IMR-90 (cell line): ENCODE measurements at regions not wholly inside any gene's neighbourhood (a gene's known extent, or its start where the extent isn't known, plus 50 kb on each side); places are given as distances from the start of the nearest gene placed in this dataset.

ENCODE experiments used
- ATAC-seq: fragments of 200-7000 bp; cut with Tn5 transposase; 2 replicates; pipeline ENCODE4 v1.9.1; 2020; ENCODE audit warnings: low read depth, mild to moderate bottlenecking, moderate library complexity
- BruUV-seq: library from RNA; stranded (reverse); fragments of 400-500 nt; replicated peaks from 2 replicates; lab custom pipeline; 2021; lab: Mats Ljungman, UMichigan
- CTCF ChIA-PET: fragments of 300-600 bp; formaldehyde crosslinking; extraction: SDS; loops from one replicate; lab custom pipeline; 2021; ENCODE audit warnings: antibody characterized with exemption; lab: Yijun Ruan, JAX
- POLR2A ChIA-PET: fragments of 300-600 bp; sonication (Branson Sonifier 250); formaldehyde crosslinking; loops from one replicate; lab custom pipeline; 2022; ENCODE audit warnings: antibody characterized with exemption; ENCODE audit not compliant: unreplicated experiment; lab: Charles Lee
- DNase-seq: peaks from one replicate; pipeline ENCODE4 v3.0.0; 2013
- H2AFZ ChIP-seq: replicated peaks from 2 replicates; pipeline ENCODE3; 2013; ENCODE audit warnings: low read length, mild to moderate bottlenecking; ENCODE audit not compliant: poor library complexity
- H2AK5ac ChIP-seq: 2 replicates; pipeline ENCODE4 v1.6.1; 2013; ENCODE audit warnings: low read depth, low read length, inconsistent platforms
- H2AK9ac ChIP-seq: replicated peaks from 2 replicates; pipeline ENCODE3; 2013; ENCODE audit warnings: mild to moderate bottlenecking, low read depth, low read length, moderate library complexity; ENCODE audit not compliant: poor library complexity
- H2BK120ac ChIP-seq: 2 replicates; pipeline ENCODE4 v1.6.1; 2013; ENCODE audit warnings: low read depth, low read length, inconsistent platforms
- H2BK15ac ChIP-seq: 3 replicates; pipeline ENCODE4 v1.6.1; 2013; ENCODE audit warnings: low read depth, low read length, inconsistent platforms
- H2BK20ac ChIP-seq: 2 replicates; pipeline ENCODE4 v1.6.1; 2013; ENCODE audit warnings: low read depth, mild to moderate bottlenecking, inconsistent platforms, low read length, moderate library complexity
- H2BK5ac ChIP-seq: 2 replicates; pipeline ENCODE4 v1.6.1; 2013; ENCODE audit warnings: mild to moderate bottlenecking, low read depth, low read length, inconsistent platforms; ENCODE audit not compliant: poor library complexity, severe bottlenecking
- H3K14ac ChIP-seq: replicated peaks from 2 replicates; pipeline ENCODE4 v1.6.1; 2013; ENCODE audit warnings: low read depth, low read length, inconsistent platforms
- H3K18ac ChIP-seq: 2 replicates; pipeline ENCODE4 v1.6.1; 2013; ENCODE audit warnings: low read depth, low read length, control low read depth
- H3K23ac ChIP-seq: 2 replicates; pipeline ENCODE4 v1.6.1; 2013; ENCODE audit warnings: low read depth, low read length, inconsistent platforms
- H3K27ac ChIP-seq: 2 replicates; pipeline ENCODE4 v1.5.1; 2013; ENCODE audit warnings: mild to moderate bottlenecking, control low read depth, low read length; ENCODE audit not compliant: insufficient read depth
- H3K27me3 ChIP-seq: 2 replicates; pipeline ENCODE4 v1.6.1; 2013; ENCODE audit warnings: low read length; ENCODE audit not compliant: control insufficient read depth, insufficient read depth
- H3K36me3 ChIP-seq: 2 replicates; pipeline ENCODE4 v1.6.1; 2013; ENCODE audit warnings: low read length, mixed read lengths; ENCODE audit not compliant: control insufficient read depth, insufficient read depth
- H3K4ac ChIP-seq: 2 replicates; pipeline ENCODE4 v1.6.1; 2013; ENCODE audit warnings: low read depth, low read length, inconsistent platforms
- H3K4me1 ChIP-seq: 2 replicates; pipeline ENCODE4 v1.6.1; 2013; ENCODE audit warnings: low read length, mixed read lengths; ENCODE audit not compliant: control insufficient read depth, insufficient read depth
- H3K4me2 ChIP-seq: 2 replicates; pipeline ENCODE4 v1.6.1; 2013; ENCODE audit warnings: low read depth, mild to moderate bottlenecking, control low read depth, low read length, moderate library complexity
- H3K4me3 ChIP-seq: 2 replicates; pipeline ENCODE4 v1.5.1; 2013; ENCODE audit warnings: low read depth, mild to moderate bottlenecking, control low read depth, low read length, moderate library complexity; ENCODE audit not compliant: insufficient read depth
- H3K56ac ChIP-seq: 2 replicates; pipeline ENCODE4 v1.6.1; 2013; ENCODE audit warnings: low read length, inconsistent platforms; ENCODE audit not compliant: insufficient read depth; ENCODE audit errors: extremely low read depth
- H3K79me1 ChIP-seq, 2 experiments: 2 replicates each; pipeline ENCODE4 v1.6.1; 2013; ENCODE audit warnings: low read length in 2 of 2, inconsistent platforms in 1 of 2, low read depth in 1 of 2
- H3K9ac ChIP-seq: 2 replicates; pipeline ENCODE4 v1.6.1; 2013; ENCODE audit warnings: low read depth, low read length, control low read depth
- H3K9me1 ChIP-seq: 2 replicates; pipeline ENCODE4 v1.6.1; 2013; ENCODE audit warnings: low read length, inconsistent platforms; ENCODE audit not compliant: insufficient read depth
- H3K9me3 ChIP-seq: 2 replicates; pipeline ENCODE4 v1.6.1; 2013; ENCODE audit warnings: low read length; ENCODE audit not compliant: control insufficient read depth, insufficient read depth
- H4K20me1 ChIP-seq: 2 replicates; pipeline ENCODE4 v1.6.1; 2013; ENCODE audit warnings: low read length, inconsistent platforms; ENCODE audit not compliant: insufficient read depth
- H4K5ac ChIP-seq: 2 replicates; pipeline ENCODE4 v1.6.1; 2013; ENCODE audit warnings: mild to moderate bottlenecking, low read depth, low read length, control low read depth
- H4K8ac ChIP-seq, 2 experiments: 2 replicates each; pipeline ENCODE4 v1.6.1; 2013; ENCODE audit warnings: low read depth in 2 of 2, low read length in 2 of 2, control low read depth in 1 of 2, inconsistent platforms in 1 of 2
- H4K91ac ChIP-seq: 2 replicates; pipeline ENCODE4 v1.6.1; 2013; ENCODE audit warnings: low read depth, low read length, inconsistent platforms; ENCODE audit not compliant: insufficient read depth
- FOS ChIP-seq: fragments of 150-350 bp; IDR thresholded peaks from 2 replicates; pipeline ENCODE4 v1.6.1; 2016; ENCODE audit warnings: low read depth, low read length
- MXI1 ChIP-seq: IDR thresholded peaks from 2 replicates; pipeline ENCODE4 v1.6.1; 2012; ENCODE audit warnings: low read depth, mild to moderate bottlenecking, low read length, moderate library complexity, borderline replicate concordance
- RCOR1 ChIP-seq: IDR thresholded peaks from 2 replicates; pipeline ENCODE4 v1.6.1; 2012; ENCODE audit warnings: mild to moderate bottlenecking, low read length, improper control_type of control experiment; ENCODE audit not compliant: insufficient replicate concordance
- dilution Hi-C: fragments of 300-500 bp; cut with HindIII; formaldehyde crosslinking; loops from one replicate; pipeline ENCODE4 v1.14.3; 2018; ENCODE audit warnings: low sequenced_read_pairs; ENCODE audit not compliant: unreplicated experiment
- in situ Hi-C: fragments of 300-500 bp; cut with MboI; formaldehyde crosslinking; loops from 3 replicates; pipeline ENCODE4 v1.14.3; 2019; ENCODE audit warnings: low sequenced_read_pairs, inconsistent platforms, mixed read lengths
- intact Hi-C: fragments of 100-400 bp; cut with micrococcal nuclease; formaldehyde crosslinking; loops from 2 replicates; pipeline ENCODE4 v1.10.0; 2022

- Histone ChIP-seq H4K5ac (no peak overlapping the region), H2BK20ac (no peak overlapping the region), H3K4ac (no peak overlapping the region), H3K18ac (no peak overlapping the region), H2AFZ (no peak overlapping the region), H3K9ac (no peak overlapping the region), H3K27ac (no peak overlapping the region), H4K91ac (no peak overlapping the region), H3K4me2 (no peak overlapping the region), H3K27me3 (no peaks in the 10 kb centered on the region), H3K9me1 (no peaks in the 10 kb centered on the region), H4K20me1 (no peaks in the 10 kb centered on the region), H2AK9ac (no peak overlapping the region), H3K36me3 (no peaks in the 10 kb centered on the region), H3K9me3 (no peaks in the 10 kb centered on the region), H2AK5ac (no peak overlapping the region), H3K79me1 (no peaks in the 10 kb centered on the region), H3K4me1 (no peaks in the 10 kb centered on the region), H2BK5ac (no peak overlapping the region), H3K14ac (no peak overlapping the region), H2BK120ac (no peak overlapping the region), H3K56ac (no peak overlapping the region), H3K23ac (no peak overlapping the region), H2BK15ac (no peak overlapping the region), H4K8ac (no peak overlapping the region), H3K4me3 (no peak overlapping the region)
- ATAC-seq = no peak
- TF ChIP-seq MXI1 (no peak), FOS (no peak), RCOR1 (no peak)
- CTCF ChIA-PET = no interaction called here
- intact Hi-C loops = no loop called here
- POLR2A ChIA-PET = no interaction called here
- no peak for DNase-seq
- dilution Hi-C loops = no loop called here
- BruUV-seq = no TSS peak
- in situ Hi-C loops = no loop called here
Observed at GRCh38 chr4:43837604-43838003, 611.0 kb downstream of the KCTD8 start.
